Activated CD4-positive, alpha-beta T cell treated with anti-CD3 and anti-CD28 coated beads, Interleukin-2, Interleukin-4, amounts not matched to agents 100 ng/mL and 50 ng/mL, durations not matched to agents 16 hours and 8 hours (primary cell): ENCODE measurements at regions not wholly inside any gene's neighbourhood (a gene's known extent, or its start where the extent isn't known, plus 50 kb on each side); places are given as distances from the start of the nearest gene placed in this dataset.

Experiments
- DNase-seq: peaks from one replicate; pipeline ENCODE4 v3.0.0-alpha.2; 2020; ENCODE audit warnings: low spot score

DNA sequence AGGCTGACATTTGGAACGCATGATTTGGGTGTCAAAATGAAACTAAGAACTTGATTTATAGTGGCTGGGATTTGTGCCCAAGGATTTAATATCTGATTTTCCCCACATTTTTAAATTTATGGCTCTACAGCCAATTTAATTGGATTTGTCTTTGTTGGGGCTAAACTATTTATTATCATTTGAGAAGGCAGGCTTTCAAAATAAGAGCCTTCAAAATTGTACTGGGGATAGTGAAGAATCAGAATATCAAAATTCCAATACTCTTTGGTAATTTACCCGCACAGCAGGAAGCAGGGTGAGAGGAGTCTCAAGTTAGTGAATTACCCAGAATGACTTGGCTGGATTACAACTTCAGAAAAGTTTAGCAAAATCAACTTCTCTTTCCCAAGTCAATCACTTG, 278.1 kb downstream of the LRATD1 start:
- no peak for DNase-seq

DNA sequence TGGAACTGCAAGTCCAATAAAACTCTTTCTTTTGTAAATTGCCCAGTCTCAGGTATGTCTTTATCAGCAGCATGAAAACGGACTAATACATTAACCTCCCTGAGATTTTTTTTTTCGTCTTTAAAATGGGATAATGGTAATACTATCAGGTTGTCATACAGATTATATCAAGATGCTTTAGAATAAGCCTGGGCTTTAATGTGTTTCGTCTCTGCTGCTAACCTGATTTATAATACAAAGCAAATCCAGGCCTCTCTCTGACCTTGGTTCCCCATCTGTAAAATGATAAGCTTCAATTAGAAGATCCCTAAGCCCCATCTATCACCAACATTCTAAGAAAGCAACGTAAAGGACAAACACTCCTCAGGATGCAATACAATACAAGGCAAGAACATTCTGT, 283.5 kb downstream of the LRATD1 start:
- no peak for DNase-seq

DNA sequence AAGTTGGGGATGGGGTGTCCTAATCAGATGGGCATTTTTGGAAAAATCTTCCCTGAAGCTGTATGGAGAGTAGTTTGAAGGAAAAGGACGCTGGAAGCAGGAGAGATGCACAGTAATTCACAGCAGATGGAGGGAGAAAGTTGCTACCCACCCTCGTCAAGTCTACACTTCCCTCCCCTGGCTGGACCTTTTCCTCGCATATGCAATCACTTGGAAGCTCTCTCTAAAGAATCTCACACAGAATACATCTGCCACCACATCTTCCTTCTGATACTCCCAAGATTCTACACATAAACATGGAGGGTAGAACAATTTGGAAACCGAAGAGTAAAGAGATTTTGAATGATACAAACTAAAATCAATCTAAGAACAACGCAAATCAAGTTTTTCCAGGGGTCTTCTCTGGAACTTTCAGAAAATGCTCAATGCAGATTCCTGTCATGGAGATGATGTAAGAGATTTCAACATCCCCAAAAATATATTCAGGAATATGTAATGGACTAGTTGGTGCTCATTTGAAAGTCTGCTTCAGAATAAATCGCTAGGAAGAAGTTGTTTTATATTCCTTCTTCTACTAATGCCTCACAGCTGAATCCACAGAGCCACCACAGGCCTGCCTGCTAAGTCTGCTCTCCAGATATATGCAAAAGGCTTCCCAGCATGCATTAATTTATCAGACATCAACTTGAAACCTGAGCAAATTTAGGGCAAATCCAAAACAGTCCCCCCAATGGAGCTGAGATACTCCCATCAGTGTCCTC, 291.5 kb downstream of the LRATD1 start:
- no peak for DNase-seq

DNA sequence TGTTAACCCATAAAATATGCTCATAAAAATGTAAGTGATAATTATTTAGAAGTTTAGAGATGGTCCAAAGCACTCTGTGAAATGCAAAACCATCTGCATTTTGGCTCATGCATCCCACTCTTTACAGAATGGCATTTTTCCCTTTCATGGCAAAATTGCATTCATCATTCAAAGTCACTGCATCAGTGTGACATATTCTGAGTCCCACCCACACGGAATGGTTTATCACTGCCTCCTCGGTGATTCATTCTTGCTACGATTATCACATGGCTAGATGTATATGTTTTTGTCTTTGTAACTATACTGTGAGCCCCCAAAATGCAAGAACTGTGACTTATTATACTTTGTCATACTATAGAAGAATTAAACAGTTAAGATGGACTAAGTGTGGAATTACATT, 293.0 kb downstream of the LRATD1 start:
- no peak for DNase-seq

DNA sequence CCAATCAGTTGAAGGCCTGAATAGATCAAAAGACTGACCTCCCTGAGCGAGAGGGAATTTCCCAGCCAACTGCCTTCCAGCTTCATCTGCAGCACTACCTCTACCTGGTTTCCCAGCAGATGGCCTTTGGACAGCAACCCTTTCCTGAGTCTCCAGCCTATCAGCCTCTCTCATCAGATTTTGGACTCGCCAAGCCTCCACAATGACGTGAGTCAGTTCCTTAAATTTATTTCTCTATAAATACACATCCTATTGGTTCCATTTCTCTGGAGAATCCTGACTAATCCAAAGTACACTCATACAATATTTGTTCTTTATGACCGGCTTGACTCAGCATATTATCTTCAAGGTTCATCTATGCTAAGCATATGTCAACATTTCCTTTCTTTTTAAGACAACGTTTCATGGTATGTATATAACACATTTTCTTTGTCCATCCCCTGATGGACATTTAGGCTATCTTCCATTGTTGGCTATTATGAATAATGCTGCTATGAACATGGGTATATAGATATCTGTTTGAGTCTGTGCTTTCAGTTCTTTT, 294.6 kb downstream of the LRATD1 start:
- no peak for DNase-seq

DNA sequence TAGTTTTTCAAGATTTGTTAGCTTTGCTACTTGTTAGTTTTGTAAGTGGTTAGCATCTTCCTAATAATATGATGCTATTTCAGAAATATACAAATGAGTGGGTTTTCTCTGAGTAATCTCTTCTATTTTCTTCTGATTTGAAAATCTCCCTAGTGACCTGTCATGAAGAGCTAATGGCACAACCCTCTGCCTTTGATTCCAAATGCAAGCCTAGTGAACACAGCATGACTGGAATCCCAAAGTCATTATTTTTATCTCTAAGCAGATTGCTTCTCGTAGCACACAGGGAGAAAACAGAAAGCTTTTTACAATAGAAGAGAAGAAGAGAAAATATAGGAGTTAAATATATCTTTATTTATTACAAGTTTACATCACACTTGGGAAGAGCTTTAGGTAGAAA, 295.5 kb downstream of the LRATD1 start:
- no peak for DNase-seq

DNA sequence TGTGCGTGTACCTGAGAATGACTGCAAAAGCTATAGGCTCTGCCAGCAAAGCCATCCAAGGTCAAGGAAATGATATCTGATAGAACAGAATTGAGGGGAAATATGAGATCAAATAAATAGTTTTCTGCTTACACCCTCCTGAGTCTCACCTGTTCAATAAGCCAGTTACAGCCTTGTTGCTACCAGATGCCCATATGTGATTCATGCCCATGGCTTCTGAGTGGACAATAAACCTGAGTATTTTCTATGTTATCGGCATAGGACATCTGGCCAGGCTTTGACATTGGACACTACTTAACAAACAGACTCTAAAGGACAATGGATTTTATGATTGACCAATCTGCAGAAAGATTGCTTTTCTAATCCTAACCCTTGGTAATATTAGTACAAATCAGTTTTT, 297.9 kb downstream of the LRATD1 start:
- DNase-seq: no peak

DNA sequence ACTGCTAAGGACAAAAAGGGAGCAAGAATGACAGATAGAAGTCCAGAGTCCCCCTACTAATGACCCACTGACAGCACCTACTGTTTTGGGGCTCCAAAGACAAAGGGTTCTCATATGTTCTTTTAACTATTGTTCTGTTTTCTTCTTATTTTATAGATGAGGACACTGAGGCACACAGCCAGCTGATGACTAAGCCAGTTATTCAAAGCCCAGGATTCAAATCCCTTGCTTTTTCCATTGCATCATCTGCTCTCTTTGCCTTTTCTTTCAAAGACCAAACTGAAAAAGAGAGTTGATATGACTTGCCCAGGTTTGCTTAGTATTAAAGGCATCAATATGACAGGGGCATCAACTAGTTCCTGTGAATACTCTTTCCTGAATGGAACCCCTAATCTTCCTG, 299.8 kb downstream of the LRATD1 start:
- DNase-seq: no peak

DNA sequence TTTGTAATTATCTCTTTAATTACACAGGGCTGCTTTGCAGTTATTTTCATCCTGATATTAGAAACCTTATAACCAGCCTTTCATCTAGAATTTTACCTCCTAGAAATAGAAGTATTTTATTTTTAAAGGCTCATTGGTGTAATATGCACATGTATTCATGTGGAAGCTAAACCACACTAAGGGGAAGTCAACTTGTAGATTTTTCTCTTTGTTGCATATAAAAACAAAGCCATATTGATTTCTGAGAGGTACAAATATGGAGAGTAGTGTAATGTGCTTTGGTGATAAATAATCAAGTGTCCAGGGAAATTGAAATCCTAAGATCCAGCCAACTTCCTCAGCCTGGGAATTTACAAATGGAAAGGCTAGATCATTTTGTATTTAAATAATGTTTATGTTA, 301.2 kb downstream of the LRATD1 start:
- DNase-seq: no peak

DNA sequence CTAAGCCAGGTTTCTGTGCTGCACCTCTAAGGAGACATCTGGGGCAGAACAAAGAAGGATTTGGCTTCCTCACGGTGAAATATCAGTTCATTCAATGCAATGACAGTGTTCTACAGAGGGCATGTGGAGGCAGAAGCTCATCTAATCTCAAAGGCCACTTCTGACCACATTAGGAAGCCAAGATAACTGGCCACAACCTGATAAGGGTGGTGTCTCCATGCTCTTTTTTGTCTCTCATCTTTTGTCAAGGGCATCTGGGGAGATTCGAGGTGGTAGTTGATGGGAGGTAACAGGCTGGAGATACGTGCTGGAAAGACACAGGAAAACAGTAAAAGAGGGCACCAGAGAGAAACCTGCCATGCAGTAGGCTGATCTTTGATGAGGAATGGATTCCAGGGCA, 303.9 kb downstream of the LRATD1 start:
- DNase-seq: no peak

DNA sequence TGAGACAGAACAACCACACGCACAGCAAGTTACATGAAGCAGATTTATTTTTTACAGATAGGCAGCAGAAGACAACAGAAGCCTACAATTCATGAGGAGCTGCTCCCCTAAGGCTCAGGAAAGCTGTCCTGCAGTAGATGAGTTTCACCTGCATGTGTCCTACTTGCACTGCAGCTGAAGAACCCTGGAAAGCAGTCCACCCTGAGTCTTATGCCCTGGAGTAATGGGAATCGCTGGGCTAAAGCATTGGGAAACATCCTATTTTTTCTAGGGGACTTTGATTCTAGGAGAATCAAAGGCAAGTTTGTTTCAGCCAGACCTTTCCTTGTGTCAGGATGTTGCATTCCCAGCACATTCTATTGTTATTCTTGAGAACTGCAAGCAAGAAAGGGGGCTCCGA, 304.8 kb downstream of the LRATD1 start:
- no peak for DNase-seq

DNA sequence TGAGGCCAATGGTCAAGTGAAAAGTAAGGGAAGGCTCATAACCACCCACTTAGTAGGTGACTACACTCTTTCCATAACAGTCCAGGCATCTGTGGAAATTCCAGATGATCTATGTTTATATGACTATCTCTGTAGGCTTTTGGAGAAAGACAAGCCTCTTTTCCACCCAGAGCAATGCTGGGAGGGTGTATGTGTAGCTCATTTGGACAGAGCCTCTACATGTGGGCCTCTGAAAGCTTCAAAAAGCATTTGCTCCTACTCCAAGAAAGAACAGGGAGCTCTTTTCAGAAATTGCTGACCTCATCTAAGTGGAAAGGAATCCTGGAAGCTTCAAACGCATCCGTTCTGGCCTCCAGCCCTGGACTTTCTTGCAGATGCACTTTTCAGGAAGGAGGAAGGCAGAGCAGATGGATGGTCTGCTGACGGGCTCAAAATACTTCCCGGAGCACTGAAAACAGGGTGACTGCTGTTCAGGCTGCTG, 308.7 kb downstream of the LRATD1 start:
- DNase-seq: no peak

DNA sequence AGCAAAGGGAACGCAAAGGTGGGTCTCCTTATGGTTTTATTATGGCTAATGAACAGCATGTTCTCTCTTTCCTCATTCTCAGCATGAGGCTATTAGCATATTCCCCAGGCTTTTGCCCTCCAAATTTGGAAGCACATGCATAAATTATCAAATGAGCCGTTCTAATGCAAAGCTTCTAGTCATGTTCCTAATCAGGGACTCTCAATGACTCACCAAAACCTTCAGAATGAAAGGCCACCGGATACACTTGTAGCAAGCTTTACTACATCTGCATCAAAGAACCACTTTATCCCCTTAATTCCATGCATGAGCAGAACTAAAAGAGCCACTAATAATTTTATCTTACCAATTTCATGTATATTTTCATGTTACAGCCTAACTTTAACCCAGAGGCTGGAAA, 310.5 kb downstream of the LRATD1 start:
- no peak for DNase-seq

DNA sequence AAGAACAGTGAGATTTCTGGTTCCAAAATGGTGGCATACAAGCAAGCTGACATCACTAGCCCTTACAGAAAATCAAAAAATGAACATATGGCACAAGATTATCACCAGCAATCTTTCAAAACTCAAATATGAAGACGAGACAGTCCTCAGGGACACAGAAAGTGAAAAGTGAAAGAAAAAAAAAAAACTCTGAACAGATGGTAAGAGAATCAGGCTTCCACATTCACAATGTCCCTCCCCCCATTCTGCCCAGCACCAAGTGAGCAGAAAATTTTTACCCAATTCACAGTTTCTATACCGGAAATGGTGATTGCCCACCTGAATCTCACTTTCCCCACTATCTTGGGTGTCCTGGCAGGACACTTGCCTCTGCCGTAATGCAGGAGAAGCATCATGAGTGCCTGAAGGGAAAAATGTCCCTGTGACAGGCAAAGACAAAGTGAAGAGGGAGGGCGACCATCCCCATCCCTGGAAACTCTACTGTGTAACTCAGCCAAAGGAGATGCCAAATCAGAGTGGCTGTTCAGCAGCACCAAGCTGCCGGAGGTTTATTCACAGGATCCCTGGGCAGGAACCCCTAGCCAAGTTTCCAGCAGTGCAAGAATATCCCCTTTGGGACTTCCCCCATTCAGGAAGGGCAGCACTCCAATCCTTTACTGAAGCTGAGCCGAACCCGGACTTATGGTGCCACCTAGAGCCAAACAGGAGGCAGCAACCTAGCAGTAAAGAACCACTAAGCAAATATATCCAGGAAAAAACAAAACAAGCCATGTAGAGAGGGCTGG, 312.2 kb downstream of the LRATD1 start:
- peak; percentile 1 for DNase-seq

DNA sequence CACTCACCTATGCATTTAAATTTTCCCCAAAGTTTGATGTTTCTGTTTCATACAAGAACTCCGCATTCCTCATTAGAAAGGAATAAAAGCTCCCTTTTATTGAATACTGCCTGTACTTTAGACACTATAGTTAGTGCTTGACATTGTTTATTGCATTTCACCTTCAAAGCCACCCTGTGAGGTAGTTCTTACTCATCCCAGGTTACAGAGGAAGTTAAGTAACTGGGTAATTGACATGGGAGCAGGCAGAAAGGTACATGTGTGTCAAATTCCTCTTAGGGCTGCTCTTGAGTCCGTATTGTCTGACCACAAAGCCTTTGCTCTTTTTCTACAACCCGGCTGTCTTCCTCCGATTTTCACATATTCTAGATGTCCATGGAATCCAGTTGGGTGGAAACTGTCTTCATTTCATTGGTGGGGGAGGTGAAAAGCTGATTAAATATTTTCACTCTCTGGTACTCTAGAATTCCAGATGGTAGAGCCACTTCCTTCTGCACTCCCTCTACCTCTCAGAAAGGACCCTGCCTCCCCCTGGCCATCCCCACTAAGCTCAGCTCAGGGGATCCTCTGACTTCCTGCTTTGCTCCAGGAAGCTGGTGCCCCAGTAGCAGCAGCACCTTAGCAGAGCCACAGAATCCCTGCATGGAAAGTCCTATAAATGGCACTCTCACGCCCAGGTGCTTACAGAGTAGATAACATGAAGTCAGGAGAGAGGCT, 319.2 kb downstream of the LRATD1 start:
- DNase-seq: no peak

DNA sequence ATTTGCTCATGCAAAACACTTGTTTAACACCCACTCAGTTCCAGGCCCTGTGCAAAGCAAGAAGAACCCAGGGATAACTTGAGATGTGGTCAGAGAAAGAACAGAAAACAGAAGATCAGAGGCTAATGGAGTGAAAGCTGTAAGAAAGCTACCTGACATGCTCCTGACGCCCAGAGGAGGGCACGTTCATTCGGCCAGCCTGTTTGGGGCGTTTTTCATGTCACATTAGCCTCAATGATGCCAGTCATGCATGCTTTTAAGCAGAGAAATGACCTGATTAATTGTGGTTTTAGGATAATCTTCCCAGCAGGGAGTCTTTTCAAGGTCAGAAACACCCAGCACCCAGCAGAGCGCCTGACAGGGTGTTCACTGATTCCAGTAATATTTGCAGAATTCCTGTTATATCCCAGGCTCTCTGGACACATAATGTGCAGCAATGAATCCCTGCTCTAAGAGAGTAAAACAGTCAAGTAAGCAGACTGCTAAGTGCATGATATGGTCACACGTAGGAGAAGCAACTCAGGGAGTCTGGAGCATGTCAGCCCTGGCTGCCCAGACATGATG, 320.0 kb downstream of the LRATD1 start:
- DNase-seq: no peak

DNA sequence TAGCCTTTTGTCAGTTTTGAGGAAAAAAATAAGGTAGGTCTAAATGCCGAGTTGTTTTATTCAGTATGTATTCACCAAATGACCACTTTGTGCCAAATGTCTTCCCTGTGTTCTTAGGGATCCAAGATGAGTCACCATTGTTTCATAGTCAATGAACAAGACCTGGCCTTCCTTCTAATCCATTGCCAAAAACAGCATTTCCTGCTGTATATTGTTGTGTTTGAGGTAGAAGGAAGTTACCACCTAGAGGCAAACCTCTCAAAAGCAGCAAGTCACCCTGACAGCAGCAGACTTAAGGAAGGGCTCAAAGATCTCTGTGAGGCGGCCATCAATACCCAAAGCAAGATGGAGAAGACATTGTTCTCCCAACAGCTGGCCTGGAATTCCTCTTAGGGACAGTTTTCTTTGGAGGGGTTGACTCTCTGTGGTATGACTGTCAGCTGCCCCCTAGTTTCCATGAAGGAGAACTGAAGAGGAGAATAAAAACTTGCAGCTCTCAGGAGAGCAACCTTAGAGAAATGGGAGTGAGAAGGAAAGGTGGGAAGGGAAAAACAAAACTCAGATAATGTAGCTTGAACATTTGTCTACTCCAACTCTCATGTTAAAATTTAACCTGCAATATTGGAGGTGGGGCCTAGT, 328.3 kb downstream of the LRATD1 start:
- DNase-seq: no peak

DNA sequence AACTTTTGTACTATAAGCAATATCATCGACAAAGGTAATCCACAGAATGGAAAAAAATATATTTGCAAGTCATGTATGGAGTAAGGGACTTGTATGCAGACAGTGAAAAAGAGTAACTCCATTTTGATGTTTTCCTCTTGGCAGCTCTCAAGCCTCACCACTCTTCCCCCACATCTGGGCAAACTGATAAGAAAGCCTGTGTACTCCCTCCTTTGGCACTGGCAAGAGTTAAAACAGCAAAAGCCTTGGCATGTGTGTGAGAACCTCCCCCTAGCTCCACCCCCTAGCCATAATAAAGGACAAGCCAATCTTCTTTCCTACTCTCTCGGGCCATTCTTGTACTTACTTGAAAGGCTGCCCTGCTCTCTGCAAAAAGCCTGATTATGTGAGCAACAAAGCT, 335.2 kb downstream of the LRATD1 start:
- no peak for DNase-seq

DNA sequence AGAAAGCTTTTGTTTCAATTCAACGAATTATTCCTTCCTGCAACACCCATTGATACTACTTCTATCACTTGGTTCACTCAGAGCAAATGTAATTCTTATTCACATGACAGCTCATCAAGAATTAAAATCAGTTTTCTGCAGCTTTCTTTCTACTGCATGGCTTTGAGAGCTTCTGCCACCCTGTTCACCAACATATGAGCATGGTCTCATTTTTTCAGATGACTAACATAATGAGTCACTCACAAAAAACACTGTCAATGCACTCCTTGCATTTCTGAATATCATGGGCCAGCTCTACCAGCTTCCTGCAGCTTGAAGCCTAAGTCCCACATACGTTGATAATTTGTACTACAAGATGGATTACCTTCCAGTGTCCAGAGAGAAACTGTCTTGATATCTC, 342.9 kb downstream of the LRATD1 start:
- peak; percentile 12 for DNase-seq

DNA sequence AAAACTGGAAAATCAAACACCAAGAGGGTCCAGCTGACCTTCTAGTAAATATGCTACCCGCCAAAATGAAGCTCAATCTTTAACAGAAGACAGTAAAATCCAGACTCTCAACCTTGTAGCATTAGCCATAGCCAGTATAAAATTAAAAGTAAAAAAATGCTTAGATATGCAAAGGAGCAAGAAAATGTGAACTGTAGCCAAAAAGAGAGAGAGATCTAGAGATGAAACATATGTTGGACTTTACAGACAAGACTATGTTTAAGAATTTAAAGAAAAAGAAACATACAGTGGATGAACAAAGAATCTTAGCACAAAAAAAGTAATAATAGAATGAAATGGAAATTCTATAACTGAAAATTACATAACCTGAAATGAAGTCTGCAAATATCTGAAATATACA, 344.5 kb downstream of the LRATD1 start:
- DNase-seq: no peak

DNA sequence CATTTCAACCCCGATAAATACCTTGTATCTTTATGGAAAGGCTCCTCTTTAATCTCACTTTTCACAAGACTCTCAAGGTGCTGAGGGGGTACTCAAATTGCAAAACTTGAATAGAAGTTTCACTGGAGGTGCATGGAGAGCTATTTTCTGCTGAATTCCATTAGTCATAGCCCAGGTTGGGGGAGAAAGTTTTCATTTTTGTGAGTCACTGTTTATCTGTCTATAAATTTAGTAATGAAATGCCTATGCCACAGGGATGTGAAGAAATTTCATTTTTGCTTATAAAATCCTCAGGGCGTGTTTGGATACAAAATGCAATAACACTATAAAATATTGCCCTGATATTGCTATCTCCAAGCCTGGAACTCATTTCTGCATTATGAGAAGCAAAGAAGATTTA, 346.3 kb downstream of the LRATD1 start:
- DNase-seq: no peak

DNA sequence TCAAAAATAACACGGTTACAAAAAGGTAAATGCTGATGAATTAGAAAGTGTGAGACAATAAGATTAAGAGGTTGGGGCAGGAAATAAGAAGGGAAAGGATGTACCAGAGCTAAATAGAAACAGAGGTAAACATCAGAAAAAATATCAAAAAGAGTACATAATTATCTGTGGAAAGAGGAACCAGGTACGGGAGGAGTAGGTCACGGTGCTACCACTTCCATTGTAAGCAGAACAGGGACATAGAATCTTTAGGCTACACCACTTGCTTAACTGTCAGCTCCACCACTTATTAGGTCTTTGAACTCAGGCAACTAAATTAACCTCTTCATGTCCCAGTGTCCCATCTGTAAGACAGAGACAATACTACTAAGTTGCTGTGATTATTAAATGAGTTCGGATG, 350.3 kb downstream of the LRATD1 start:
- DNase-seq: no peak
